PFSK-1 (cell line): ENCODE measurements at regions not wholly inside any gene's neighbourhood (a gene's known extent, or its start where the extent isn't known, plus 50 kb on each side); places are given as distances from the start of the nearest gene placed in this dataset.

Experiments
- FOXP2 ChIP-seq: optimal IDR thresholded peaks from 2 replicates; pipeline ENCODE3; 2011; ENCODE audit warnings: borderline replicate concordance, control low read depth, inconsistent platforms; ENCODE audit not compliant: insufficient read depth; ENCODE audit errors: extremely low read length, extremely low read depth
- POLR2AphosphoS5 ChIP-seq: IDR thresholded peaks from 2 replicates; pipeline ENCODE4 v1.6.1; 2012; ENCODE audit warnings: low read depth, mild to moderate bottlenecking, control low read depth, low read length, moderate library complexity
- REST ChIP-seq, 2 experiments: IDR thresholded peaks; 2 replicates each; pipeline versions ENCODE4 v1.6.1 to v1.8.0; 2011 to 2012; ENCODE audit warnings: low read depth in 2 of 2, low read length in 2 of 2, control low read depth in 1 of 2, inconsistent platforms in 1 of 2, mild to moderate bottlenecking in 1 of 2, moderate library complexity in 1 of 2; ENCODE audit not compliant: insufficient read depth in 1 of 2
- SIN3A ChIP-seq: IDR thresholded peaks from 2 replicates; pipeline ENCODE4 v1.6.1; 2012; ENCODE audit warnings: mild to moderate bottlenecking, low read length, moderate library complexity, borderline replicate concordance; ENCODE audit not compliant: insufficient read depth
- TAF1 ChIP-seq: IDR thresholded peaks from 2 replicates; pipeline ENCODE4 v1.6.1; 2012; ENCODE audit warnings: low read length, control low read depth, borderline replicate concordance; ENCODE audit not compliant: insufficient read depth

GRCh38 chr6:115811541-115811940 is 249.2 kb downstream of the FRK start:
- TF ChIP-seq POLR2AphosphoS5 = no peak

- TF ChIP-seq TAF1 (no peak), POLR2AphosphoS5 (no peak), SIN3A (no peak), REST (IDR thresholded peaks at IDR 0.05; ENCODE audit: insufficient read depth in 1 of 2, low read depth in 2 of 2, low read length in 2 of 2) (no peak), FOXP2 (no peak)
Observed at GRCh38 chr6:115798229-115798628, 262.5 kb downstream of the FRK start.

- TF ChIP-seq REST (IDR thresholded peaks at IDR 0.05; ENCODE audit: insufficient read depth in 1 of 2, low read depth in 2 of 2, low read length in 2 of 2) (no peak), SIN3A (no peak), FOXP2 (no peak), TAF1 (no peak), POLR2AphosphoS5 (no peak)
Observed at GRCh38 chr6:115796829-115797228, 263.9 kb downstream of the FRK start.

GRCh38 chr6:115796061-115796460 is 264.6 kb downstream of the FRK start:
- no peak for TF ChIP-seq SIN3A
- no peak for TF ChIP-seq POLR2AphosphoS5
- no peak for TF ChIP-seq REST (IDR thresholded peaks at IDR 0.05; ENCODE audit: insufficient read depth in 1 of 2, low read depth in 2 of 2, low read length in 2 of 2)
- no peak for TF ChIP-seq FOXP2
- no peak for TF ChIP-seq TAF1

- TF ChIP-seq REST (IDR thresholded peaks at IDR 0.05; ENCODE audit: insufficient read depth in 1 of 2, low read depth in 2 of 2, low read length in 2 of 2) (no peak), FOXP2 (no peak), TAF1 (no peak), SIN3A (no peak), POLR2AphosphoS5 (no peak)
Observed at GRCh38 chr6:115783402-115784061, 277.2 kb downstream of the FRK start.
